Endodermal cell (in vitro differentiated cells): ENCODE measurements at regions not wholly inside any gene's neighbourhood (a gene's known extent, or its start where the extent isn't known, plus 50 kb on each side); places are given as distances from the start of the nearest gene placed in this dataset.
A peak's percentile ranks its signal among the peaks of the same experiment; 100 is the strongest.

ENCODE experiments used
- DNase-seq: peaks from one replicate; pipeline ENCODE4 v3.0.0-alpha.2; 2017
- H3K27ac ChIP-seq: 2 replicates; pipeline ENCODE4 v1.5.1; 2013; ENCODE audit warnings: mild to moderate bottlenecking, low read depth, low read length, moderate library complexity
- H3K27me3 ChIP-seq: 2 replicates; pipeline ENCODE4 v1.6.1; 2013; ENCODE audit warnings: mild to moderate bottlenecking, low read length, moderate library complexity; ENCODE audit not compliant: insufficient read depth, control insufficient read depth, poor library complexity, severe bottlenecking
- H3K36me3 ChIP-seq: 2 replicates; pipeline ENCODE4 v1.7.0; 2013; ENCODE audit warnings: mild to moderate bottlenecking, low read length, moderate library complexity; ENCODE audit not compliant: control insufficient read depth, insufficient read depth
- H3K4me1 ChIP-seq: one replicate; pipeline ENCODE4 v1.7.0; 2013; ENCODE audit warnings: low read length; ENCODE audit not compliant: control insufficient read depth, insufficient read depth
- H3K4me3 ChIP-seq: 2 replicates; pipeline ENCODE4 v1.5.1; 2013; ENCODE audit warnings: mild to moderate bottlenecking, low read length, moderate library complexity
- H3K9ac ChIP-seq: 2 replicates; pipeline ENCODE4 v1.6.1; 2013; ENCODE audit warnings: mild to moderate bottlenecking, low read length, moderate library complexity; ENCODE audit not compliant: poor library complexity, severe bottlenecking; ENCODE audit errors: extremely low read depth
- H3K9me3 ChIP-seq: 2 replicates; pipeline ENCODE4 v1.6.1; 2013; ENCODE audit warnings: mild to moderate bottlenecking, low read length, moderate library complexity; ENCODE audit not compliant: control insufficient read depth
- H3K27ac Mint-ChIP-seq: 2 replicates; pipeline ENCODE4 v1.8.0; 2020; ENCODE audit warnings: mixed read lengths
- H3K27me3 Mint-ChIP-seq: 2 replicates; pipeline ENCODE4 v1.8.0; 2021; ENCODE audit warnings: mild to moderate bottlenecking, mixed read lengths; ENCODE audit not compliant: insufficient read depth
- H3K36me3 Mint-ChIP-seq: 2 replicates; pipeline ENCODE4 v1.8.0; 2020; ENCODE audit warnings: low read depth, mixed read lengths
- H3K4me1 Mint-ChIP-seq: 2 replicates; pipeline ENCODE4 v1.8.0; 2020; ENCODE audit warnings: mixed read lengths
- H3K4me3 Mint-ChIP-seq: 2 replicates; pipeline ENCODE4 v1.8.0; 2020; ENCODE audit warnings: mild to moderate bottlenecking, moderate library complexity, mixed read lengths
- H3K9me3 Mint-ChIP-seq: 2 replicates; pipeline ENCODE4 v1.8.0; 2020; ENCODE audit warnings: mild to moderate bottlenecking, mixed read lengths
- CTCF ChIP-seq: fragments of 200-600 bp; sonication (generic); conservative IDR thresholded peaks from 2 replicates; pipeline ENCODE4 v1.5.0; 2021; ENCODE audit warnings: antibody characterized with exemption, mild to moderate bottlenecking
- WGBS, 2 experiments: methylation state at CpG; one replicate each; pipeline versions ENCODE4 v1.1.5 to v1.1.7; 2013; ENCODE audit warnings: missing lambda C conversion rate in 2 of 2, mixed read lengths in 1 of 2; ENCODE audit not compliant: insufficient coverage in 1 of 2, insufficient read length in 1 of 2; 5-methylcytosine and 5-hydroxymethylcytosine counted together

- no peaks in the 10 kb centered on the region for H3K36me3 Mint-ChIP-seq
- H3K27me3 ChIP-seq = no peaks in the 10 kb centered on the region
- no peak overlapping the region for H3K27ac Mint-ChIP-seq
- 75 to 100% methylated on average over 2 to 3 of the region's 3 CpGs for WGBS, 2 experiments
- no peak overlapping the region for H3K4me3 Mint-ChIP-seq
- no peak for DNase-seq
- H3K36me3 ChIP-seq = no peaks in the 10 kb centered on the region
- peaks cover 2% of the 10 kb centered on the region for H3K4me1 ChIP-seq
- H3K4me1 Mint-ChIP-seq = peaks cover 7% of the 10 kb centered on the region
- no peaks in the 10 kb centered on the region for H3K9me3 ChIP-seq
- no peak overlapping the region for H3K4me3 ChIP-seq
- no peaks in the 10 kb centered on the region for H3K9me3 Mint-ChIP-seq
- no peak overlapping the region for H3K27ac ChIP-seq
- H3K27me3 Mint-ChIP-seq = peaks cover 2% of the 10 kb centered on the region
- H3K9ac ChIP-seq = no peak overlapping the region
- no peak for TF ChIP-seq CTCF
These were observed 85.9 kb downstream of the FBXO5 start for GRCh38 chr6:152896923-152897322.

DNA sequence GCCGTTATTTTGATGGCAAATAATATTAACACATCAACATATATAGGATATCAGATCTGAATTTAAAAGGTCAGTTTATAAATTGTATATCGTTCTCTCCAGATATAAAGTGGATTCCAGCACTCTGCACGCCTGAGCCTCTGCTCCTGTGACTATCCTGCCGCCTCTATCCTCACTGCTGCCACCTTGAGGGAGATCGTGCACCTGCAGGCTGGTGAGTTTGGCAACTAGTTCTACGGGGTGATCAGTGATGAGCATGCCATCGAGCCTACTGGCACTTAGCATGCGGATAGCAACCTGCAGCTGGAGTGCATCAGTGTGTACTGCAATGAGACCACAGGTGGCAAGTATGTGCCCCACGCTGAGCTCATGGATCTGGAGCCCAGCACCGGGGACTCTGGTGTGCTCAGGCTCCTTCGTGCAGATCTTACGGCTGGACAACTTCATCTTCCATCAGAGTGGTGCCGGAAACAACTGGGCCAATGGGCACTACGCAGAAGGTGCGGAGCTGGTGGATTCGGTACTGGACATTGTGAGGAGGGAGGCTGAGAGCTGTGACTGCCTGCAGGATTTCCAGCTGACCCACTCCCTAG lies 84.9 kb downstream of the FBXO5 start:
- Mint-ChIP-seq H3K27ac (no peak overlapping the region), H3K36me3 (no peaks in the 10 kb centered on the region), H3K4me3 (no peak overlapping the region), H3K9me3 (no peaks in the 10 kb centered on the region), H3K27me3 (peaks cover 2% of the 10 kb centered on the region), H3K4me1 (peaks cover 13% of the 10 kb centered on the region)
- no peak overlapping the region for H3K4me3 ChIP-seq
- H3K27ac ChIP-seq = no peak overlapping the region
- WGBS, 2 experiments = 64 to 75% methylated on average over 11 to 15 of the region's 16 CpGs
- peak; percentile 98 for DNase-seq
- no peaks in the 10 kb centered on the region for H3K36me3 ChIP-seq
- H3K9ac ChIP-seq = no peak overlapping the region
- H3K4me1 ChIP-seq = peaks cover 11% of the 10 kb centered on the region
- H3K27me3 ChIP-seq = no peaks in the 10 kb centered on the region
- no peaks in the 10 kb centered on the region for H3K9me3 ChIP-seq
- TF ChIP-seq CTCF = peak; percentile 85

DNA sequence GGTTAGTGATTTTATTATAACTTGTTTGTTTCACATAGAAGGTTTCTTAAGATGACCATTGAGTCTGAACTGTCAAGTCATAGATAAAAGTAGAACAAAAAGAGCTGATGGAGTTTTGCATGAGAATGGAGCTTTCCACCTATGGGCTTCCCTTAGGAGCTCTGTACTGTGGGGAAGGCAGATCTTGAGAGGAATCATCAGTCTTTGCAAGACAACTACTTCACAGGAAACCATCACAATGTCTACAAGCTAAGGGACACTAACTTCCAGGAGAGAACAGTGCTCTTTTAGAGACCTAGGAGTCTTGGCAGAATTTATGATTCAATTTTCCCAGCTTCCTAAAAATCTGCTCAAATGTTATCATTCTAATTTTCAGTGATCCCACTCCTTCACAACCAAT lies 78.2 kb downstream of the FBXO5 start:
- Histone ChIP-seq H3K9ac (no peak overlapping the region), H3K36me3 (no peaks in the 10 kb centered on the region), H3K27me3 (no peaks in the 10 kb centered on the region), H3K4me3 (no peak overlapping the region), H3K9me3 (no peaks in the 10 kb centered on the region), H3K4me1 (peaks cover 12% of the 10 kb centered on the region), H3K27ac (no peak overlapping the region)
- Mint-ChIP-seq H3K27me3 (no peaks in the 10 kb centered on the region), H3K4me3 (no peak overlapping the region), H3K4me1 (peaks cover 31% of the 10 kb centered on the region), H3K36me3 (no peaks in the 10 kb centered on the region), H3K9me3 (no peaks in the 10 kb centered on the region), H3K27ac (no peak overlapping the region)
- no peak for TF ChIP-seq CTCF
- DNase-seq = no peak
